Gastroesophageal sphincter (tissue), 3 donors: ENCODE measurements at regions not wholly inside any gene's neighbourhood (a gene's known extent, or its start where the extent isn't known, plus 50 kb on each side); places are given as distances from the start of the nearest gene placed in this dataset.

Experiments used
- CTCF ChIP-seq, 4 experiments: fragments of 200-600 bp in 2 of 4; fragments of 450-650 bp in 2 of 4; sonication (generic) in 1 of 4; IDR thresholded peaks; one replicate each; pipeline ENCODE4 v1.5.1; 2017 to 2019; ENCODE audit warnings: antibody characterized with exemption in 4 of 4, mild to moderate bottlenecking in 2 of 4, moderate library complexity in 2 of 4
- EP300 ChIP-seq: sonication (generic); formaldehyde crosslinking; IDR thresholded peaks from one replicate; pipeline ENCODE4 v1.6.1; 2017; ENCODE audit warnings: antibody characterized with exemption, mild to moderate bottlenecking
- POLR2A ChIP-seq, 2 donors: fragments of 450-650 bp; IDR thresholded peaks; one replicate each; pipeline ENCODE4 v1.6.1; 2017; ENCODE audit warnings: antibody characterized with exemption in 2 of 2, mild to moderate bottlenecking in 2 of 2, moderate library complexity in 1 of 2
- POLR2AphosphoS5 ChIP-seq: sonication (generic); formaldehyde crosslinking; IDR thresholded peaks from one replicate; pipeline ENCODE4 v1.6.1; 2017; ENCODE audit warnings: antibody characterized with exemption

GRCh38 chr12:127107744-127108143 lies 1159.2 kb upstream of the TMEM132C start:
- TF ChIP-seq CTCF (IDR thresholded peaks at IDR 0.05) (no peak), POLR2A (IDR thresholded peaks at IDR 0.05) (no peak), EP300 (no peak), POLR2AphosphoS5 (no peak)
